ENCODE measurements at regions not wholly inside any gene's neighbourhood (a gene's known extent, or its start where the extent isn't known, plus 50 kb on each side); places are given as distances from the start of the nearest gene placed in this dataset.

DNA sequence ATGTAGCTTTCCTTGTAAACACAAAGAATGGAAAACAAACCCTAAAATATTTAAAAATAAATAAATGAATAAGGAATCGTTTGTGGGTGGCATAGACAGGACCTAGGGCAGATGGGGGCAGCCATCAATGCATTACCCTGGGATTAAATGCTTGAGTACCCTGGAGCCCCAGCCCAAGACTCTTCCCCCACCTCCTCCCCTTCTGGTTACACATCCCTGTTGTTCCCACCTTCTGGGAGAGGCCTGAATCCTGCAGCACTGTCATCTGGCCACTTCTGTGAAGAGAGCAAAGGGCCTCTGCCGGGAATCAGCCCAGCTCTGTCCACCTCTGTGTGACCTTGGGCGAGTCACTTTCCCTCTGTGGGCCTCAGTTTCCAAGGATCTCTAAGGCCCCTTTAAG lies 61.6 kb upstream of the COL13A1 start:
- TF ChIP-seq, protein P1, sequence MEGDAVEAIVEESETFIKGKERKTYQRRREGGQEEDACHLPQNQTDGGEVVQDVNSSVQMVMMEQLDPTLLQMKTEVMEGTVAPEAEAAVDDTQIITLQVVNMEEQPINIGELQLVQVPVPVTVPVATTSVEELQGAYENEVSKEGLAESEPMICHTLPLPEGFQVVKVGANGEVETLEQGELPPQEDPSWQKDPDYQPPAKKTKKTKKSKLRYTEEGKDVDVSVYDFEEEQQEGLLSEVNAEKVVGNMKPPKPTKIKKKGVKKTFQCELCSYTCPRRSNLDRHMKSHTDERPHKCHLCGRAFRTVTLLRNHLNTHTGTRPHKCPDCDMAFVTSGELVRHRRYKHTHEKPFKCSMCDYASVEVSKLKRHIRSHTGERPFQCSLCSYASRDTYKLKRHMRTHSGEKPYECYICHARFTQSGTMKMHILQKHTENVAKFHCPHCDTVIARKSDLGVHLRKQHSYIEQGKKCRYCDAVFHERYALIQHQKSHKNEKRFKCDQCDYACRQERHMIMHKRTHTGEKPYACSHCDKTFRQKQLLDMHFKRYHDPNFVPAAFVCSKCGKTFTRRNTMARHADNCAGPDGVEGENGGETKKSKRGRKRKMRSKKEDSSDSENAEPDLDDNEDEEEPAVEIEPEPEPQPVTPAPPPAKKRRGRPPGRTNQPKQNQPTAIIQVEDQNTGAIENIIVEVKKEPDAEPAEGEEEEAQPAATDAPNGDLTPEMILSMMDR (conservative IDR thresholded peaks at IDR 0.05; ENCODE audit: low read depth, low read length), result no peak
- no peak for TF ChIP-seq EZH2 (IDR thresholded peaks at IDR 0.05; ENCODE audit: borderline replicate concordance, low read depth, low read length, poor library complexity, severe bottlenecking)
